ENCODE measurements at regions not wholly inside any gene's neighbourhood (a gene's known extent, or its start where the extent isn't known, plus 50 kb on each side); places are given as distances from the start of the nearest gene placed in this dataset.
A peak's percentile ranks its signal among the peaks of the same experiment; 100 is the strongest.
"Not testable (repeated sequence)": the region's sequence is repeated elsewhere in the genome, so short reads cannot be mapped to it uniquely, and the experiment has no call there.

DNA sequence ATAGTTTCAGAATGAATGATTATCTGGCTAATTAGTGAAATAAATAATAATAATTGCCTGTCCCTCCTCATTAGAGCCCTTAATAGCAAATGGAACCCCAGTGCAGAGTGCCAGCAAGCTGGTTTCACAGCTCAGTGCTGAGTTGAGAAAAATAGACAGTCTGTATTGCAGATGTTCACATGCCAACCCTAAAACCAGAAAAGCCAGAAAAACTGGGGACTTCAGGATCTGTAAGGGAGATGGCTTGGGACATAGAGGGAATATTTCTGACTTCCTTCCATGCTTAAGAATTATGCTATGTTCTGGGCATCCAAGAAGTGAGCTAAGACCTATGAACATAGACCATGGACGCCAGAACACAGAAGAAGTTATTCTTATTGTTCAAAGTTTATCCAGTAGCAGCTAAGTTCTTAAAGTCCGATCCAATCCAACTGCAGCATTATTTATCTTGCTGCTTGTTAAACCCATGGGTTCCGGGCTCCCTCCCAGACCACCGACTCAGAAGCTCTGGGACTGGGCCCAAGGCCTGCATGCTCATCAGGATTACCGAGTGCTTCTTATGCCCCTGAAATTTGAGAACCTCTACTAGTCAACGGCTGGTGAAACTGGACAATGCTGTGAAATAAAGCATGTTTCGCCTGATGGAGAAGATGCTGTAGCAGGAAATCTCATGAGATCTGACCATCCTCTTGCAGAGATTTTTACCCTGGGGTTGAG is 158.3 kb downstream of the FOXB1 start:
- H3K4me3 ChIP-seq, result no peak overlapping the region
- intact Hi-C loops (cut with DNase I), result no loop called here
- no peaks in the 10 kb centered on the region for H3K27me3 ChIP-seq
- TF ChIP-seq, protein P1, sequence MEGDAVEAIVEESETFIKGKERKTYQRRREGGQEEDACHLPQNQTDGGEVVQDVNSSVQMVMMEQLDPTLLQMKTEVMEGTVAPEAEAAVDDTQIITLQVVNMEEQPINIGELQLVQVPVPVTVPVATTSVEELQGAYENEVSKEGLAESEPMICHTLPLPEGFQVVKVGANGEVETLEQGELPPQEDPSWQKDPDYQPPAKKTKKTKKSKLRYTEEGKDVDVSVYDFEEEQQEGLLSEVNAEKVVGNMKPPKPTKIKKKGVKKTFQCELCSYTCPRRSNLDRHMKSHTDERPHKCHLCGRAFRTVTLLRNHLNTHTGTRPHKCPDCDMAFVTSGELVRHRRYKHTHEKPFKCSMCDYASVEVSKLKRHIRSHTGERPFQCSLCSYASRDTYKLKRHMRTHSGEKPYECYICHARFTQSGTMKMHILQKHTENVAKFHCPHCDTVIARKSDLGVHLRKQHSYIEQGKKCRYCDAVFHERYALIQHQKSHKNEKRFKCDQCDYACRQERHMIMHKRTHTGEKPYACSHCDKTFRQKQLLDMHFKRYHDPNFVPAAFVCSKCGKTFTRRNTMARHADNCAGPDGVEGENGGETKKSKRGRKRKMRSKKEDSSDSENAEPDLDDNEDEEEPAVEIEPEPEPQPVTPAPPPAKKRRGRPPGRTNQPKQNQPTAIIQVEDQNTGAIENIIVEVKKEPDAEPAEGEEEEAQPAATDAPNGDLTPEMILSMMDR (IDR thresholded peaks at IDR 0.05), result no peak
- H3K4me1 ChIP-seq, result no peaks in the 10 kb centered on the region
- no peak overlapping the region for H3K9ac ChIP-seq (ENCODE audit: low read depth in 2 of 2, low read length in 2 of 2)
- no peaks in the 10 kb centered on the region for H3K9me3 ChIP-seq
- no peak for DNase-seq
- no peak overlapping the region for H3K27ac ChIP-seq
- no peaks in the 10 kb centered on the region for H3K36me3 ChIP-seq

DNA sequence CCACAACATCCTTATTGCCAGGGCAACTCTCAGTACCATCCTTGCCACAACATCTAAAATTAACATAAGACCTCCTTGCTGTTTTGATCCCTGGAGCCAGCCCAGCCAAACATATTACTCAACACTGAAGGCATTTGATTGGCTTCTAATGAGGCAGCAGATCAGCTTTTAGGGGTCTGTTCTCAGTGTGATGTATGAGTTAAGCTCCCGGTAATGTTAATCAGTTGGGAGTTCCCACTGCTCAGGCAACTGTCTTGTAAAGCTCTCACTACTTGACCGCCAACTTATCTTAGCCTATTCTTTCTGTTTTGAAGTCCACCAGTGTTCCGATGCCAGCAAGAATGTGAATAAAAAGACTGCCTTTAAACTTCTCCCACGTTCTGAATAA is 158.9 kb downstream of the FOXB1 start:
- H3K36me3 ChIP-seq, result no peaks in the 10 kb centered on the region
- intact Hi-C loops (cut with DNase I), result no loop called here
- H3K27me3 ChIP-seq, result no peaks in the 10 kb centered on the region
- H3K4me3 ChIP-seq, result no peak overlapping the region
- H3K9ac ChIP-seq (ENCODE audit: low read depth in 2 of 2, low read length in 2 of 2), result no peak overlapping the region
- TF ChIP-seq, protein P1 (IDR thresholded peaks at IDR 0.05), result no peak
- no peak for DNase-seq
- H3K9me3 ChIP-seq, result no peaks in the 10 kb centered on the region
- H3K27ac ChIP-seq, result no peak overlapping the region
- H3K4me1 ChIP-seq, result no peaks in the 10 kb centered on the region

DNA sequence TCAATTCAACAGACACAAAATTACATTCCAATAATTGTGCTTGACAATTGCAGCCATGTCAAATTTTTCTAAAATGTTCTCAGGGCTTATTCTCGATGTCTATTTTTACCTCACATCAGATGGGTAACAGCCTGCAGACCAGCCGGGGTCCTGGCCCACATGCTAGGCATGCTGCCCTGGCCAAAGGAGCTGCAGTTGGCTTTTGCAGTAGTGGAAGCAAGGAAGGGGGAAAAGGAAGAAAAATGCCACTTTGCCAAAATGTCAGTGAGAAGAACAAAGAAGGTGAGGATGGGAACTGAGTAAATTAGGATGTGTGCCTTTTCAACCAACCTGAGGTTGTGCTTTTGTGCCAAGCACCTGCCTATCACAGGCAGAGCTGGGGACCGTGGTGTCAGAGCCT is 161.0 kb downstream of the FOXB1 start:
- no peak for DNase-seq
- no peak overlapping the region for H3K4me3 ChIP-seq
- no peaks in the 10 kb centered on the region for H3K27me3 ChIP-seq
- TF ChIP-seq, protein P1 (IDR thresholded peaks at IDR 0.05), result no peak
- H3K9me3 ChIP-seq, result no peaks in the 10 kb centered on the region
- H3K36me3 ChIP-seq, result no peaks in the 10 kb centered on the region
- intact Hi-C loops (cut with DNase I), result no loop called here
- H3K27ac ChIP-seq, result no peak overlapping the region
- H3K4me1 ChIP-seq, result no peaks in the 10 kb centered on the region
- H3K9ac ChIP-seq (ENCODE audit: low read depth in 2 of 2, low read length in 2 of 2), result no peak overlapping the region

DNA sequence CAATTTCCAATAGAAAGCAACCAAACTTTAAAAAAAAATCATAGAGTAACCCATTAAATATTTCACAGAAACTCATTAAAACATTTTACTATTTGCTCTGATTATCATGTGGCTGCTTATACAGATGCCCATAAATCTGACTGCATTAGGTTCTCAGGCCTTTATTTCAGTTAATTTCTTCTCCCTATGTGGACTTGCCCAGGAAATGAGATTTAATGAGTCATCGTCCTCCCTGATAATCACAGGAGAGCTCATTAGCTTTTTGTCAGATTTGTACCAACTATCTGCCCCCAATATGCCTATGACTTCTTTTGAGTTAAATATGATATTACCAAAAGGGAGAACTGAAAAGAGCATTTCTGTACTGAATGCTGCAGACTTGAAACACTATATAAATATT is 168.0 kb downstream of the FOXB1 start:
- no peak overlapping the region for H3K27ac ChIP-seq
- no peak overlapping the region for H3K9ac ChIP-seq (ENCODE audit: low read depth in 2 of 2, low read length in 2 of 2)
- H3K36me3 ChIP-seq, result no peaks in the 10 kb centered on the region
- no peak overlapping the region for H3K4me3 ChIP-seq
- TF ChIP-seq, protein P1 (IDR thresholded peaks at IDR 0.05), result no peak
- intact Hi-C loops (cut with DNase I), result no loop called here
- no peak for DNase-seq
- no peaks in the 10 kb centered on the region for H3K4me1 ChIP-seq
- no peaks in the 10 kb centered on the region for H3K9me3 ChIP-seq
- H3K27me3 ChIP-seq, result no peaks in the 10 kb centered on the region

DNA sequence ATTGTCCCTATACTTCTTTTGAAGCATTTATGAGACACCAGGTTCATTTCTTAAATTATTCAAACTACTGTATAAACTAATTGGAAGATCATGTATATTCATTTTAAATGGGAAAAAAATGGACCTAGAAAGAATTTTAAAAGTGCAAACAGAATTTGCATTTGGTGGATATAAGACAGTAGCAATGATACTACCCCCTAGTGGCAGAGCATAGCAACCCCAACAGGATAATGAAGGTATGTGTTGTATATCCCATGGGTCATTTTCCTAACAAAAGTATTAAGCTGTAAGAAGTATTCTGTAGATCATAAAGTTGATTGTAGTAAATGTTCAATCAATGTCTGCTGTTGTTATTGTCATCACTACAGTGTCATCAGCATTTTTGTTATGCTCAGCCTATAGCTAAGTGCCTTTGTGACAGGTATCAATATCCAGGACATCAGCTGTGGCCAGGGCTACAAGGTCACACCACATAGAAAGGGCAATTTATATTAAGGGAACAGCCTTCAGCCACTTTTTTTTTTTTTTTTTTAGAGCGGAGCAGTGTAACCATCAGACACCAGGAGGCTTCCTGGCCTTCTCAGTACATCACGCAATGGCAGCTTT is 175.8 kb downstream of the FOXB1 start:
- H3K9ac ChIP-seq (ENCODE audit: low read depth in 2 of 2, low read length in 2 of 2), result no peak overlapping the region
- H3K4me3 ChIP-seq, result no peak overlapping the region
- peak; percentile 25 for DNase-seq
- no peaks in the 10 kb centered on the region for H3K4me1 ChIP-seq
- no peak overlapping the region for H3K27ac ChIP-seq
- intact Hi-C loops (cut with DNase I), result loop anchor here (5.0 to 10.0 kb wide), 3 partner anchors 263 to 488 kb away; no protein-coding TSS in a partner anchor
- H3K36me3 ChIP-seq, result no peaks in the 10 kb centered on the region
- TF ChIP-seq, protein P1 (IDR thresholded peaks at IDR 0.05), result peak; percentile 75
- no peaks in the 10 kb centered on the region for H3K9me3 ChIP-seq
- H3K27me3 ChIP-seq, result no peaks in the 10 kb centered on the region

DNA sequence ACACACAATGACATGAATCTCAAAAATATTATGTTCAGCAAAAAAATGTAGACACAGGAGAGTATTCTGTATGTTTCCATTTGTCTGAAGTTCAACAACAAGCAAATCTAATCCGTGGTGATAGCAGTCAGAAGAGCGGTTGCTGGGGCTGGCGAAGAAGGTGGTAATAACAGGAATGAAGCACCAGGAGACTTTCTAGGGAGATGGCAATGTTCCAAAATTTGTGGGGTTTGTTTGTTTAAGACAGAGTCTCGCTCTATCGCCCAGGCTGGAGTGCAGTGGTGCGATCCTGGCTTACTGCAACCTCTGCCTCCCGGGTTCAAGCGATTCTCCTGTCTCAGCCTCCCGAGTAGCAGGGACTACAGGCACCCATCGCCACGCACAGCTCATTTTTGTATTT is 177.8 kb downstream of the FOXB1 start:
- DNase-seq; H3K4me3 ChIP-seq; H3K4me1 ChIP-seq; H3K9ac ChIP-seq (ENCODE audit: low read depth in 2 of 2, low read length in 2 of 2); H3K36me3 ChIP-seq; H3K27ac ChIP-seq; H3K27me3 ChIP-seq; H3K9me3 ChIP-seq: not testable (repeated sequence)
- intact Hi-C loops (cut with DNase I), result loop anchor here (5.0 to 10.0 kb wide), 2 partner anchors 457 to 490 kb away; no protein-coding TSS in a partner anchor

All from colonic mucosa (tissue), 4 donors.